Fibroblast of upper back skin (primary cell): ENCODE measurements at regions not wholly inside any gene's neighbourhood (a gene's known extent, or its start where the extent isn't known, plus 50 kb on each side); places are given as distances from the start of the nearest gene placed in this dataset.
"Not testable (repeated sequence)": the region's sequence is repeated elsewhere in the genome, so short reads cannot be mapped to it uniquely, and the experiment has no call there.

Experiments used
- DNase-seq: peaks from one replicate; pipeline ENCODE4 v3.0.0-alpha.2; 2013

GRCh38 chr5:176748967-176749935 is 61.1 kb upstream of the UNC5A start:
- no peak for DNase-seq

GRCh38 chr5:176750144-176750543 is 60.2 kb upstream of the UNC5A start:
- DNase-seq = no peak

- no peak for DNase-seq
These were observed 55.9 kb upstream of the UNC5A start for GRCh38 chr5:176754376-176754973.

- DNase-seq = not testable (repeated sequence)
These were observed 54.8 kb upstream of the UNC5A start for GRCh38 chr5:176755593-176755992.

- DNase-seq = not testable (repeated sequence)
These were observed 52.8 kb upstream of the UNC5A start for GRCh38 chr5:176757569-176757968.
